ENCODE measurements at regions not wholly inside any gene's neighbourhood (a gene's known extent, or its start where the extent isn't known, plus 50 kb on each side); places are given as distances from the start of the nearest gene placed in this dataset.
A peak's percentile ranks its signal among the peaks of the same experiment; 100 is the strongest.
"Not testable (repeated sequence)": the region's sequence is repeated elsewhere in the genome, so short reads cannot be mapped to it uniquely, and the experiment has no call there.

DNA sequence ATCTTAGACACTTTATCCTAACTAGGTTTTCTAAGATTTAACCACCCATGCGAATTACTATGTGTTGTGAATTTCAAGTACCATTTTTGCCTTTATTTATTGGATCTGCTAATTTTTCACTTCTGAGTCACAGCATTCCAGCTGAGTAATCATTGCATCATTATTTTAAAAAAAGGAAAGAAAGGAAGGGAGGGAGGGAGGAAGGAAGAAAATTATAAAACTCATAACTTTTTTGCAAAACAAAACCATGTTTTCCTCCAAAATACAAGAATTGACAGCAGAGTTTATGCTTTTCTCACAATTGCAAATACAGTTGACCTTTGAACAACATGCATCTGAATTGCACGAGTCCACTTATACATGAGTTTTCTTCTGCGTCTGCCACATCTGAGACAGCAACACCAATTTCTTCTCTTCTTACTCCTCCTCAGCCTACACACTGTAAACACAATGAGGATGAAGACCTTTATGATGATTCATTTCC, 651.4 kb upstream of the NECTIN3 start:
- peak; percentile 71 for DNase-seq (ENCODE audit: low read depth)
- TF ChIP-seq, protein P1, sequence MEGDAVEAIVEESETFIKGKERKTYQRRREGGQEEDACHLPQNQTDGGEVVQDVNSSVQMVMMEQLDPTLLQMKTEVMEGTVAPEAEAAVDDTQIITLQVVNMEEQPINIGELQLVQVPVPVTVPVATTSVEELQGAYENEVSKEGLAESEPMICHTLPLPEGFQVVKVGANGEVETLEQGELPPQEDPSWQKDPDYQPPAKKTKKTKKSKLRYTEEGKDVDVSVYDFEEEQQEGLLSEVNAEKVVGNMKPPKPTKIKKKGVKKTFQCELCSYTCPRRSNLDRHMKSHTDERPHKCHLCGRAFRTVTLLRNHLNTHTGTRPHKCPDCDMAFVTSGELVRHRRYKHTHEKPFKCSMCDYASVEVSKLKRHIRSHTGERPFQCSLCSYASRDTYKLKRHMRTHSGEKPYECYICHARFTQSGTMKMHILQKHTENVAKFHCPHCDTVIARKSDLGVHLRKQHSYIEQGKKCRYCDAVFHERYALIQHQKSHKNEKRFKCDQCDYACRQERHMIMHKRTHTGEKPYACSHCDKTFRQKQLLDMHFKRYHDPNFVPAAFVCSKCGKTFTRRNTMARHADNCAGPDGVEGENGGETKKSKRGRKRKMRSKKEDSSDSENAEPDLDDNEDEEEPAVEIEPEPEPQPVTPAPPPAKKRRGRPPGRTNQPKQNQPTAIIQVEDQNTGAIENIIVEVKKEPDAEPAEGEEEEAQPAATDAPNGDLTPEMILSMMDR (IDR thresholded peaks at IDR 0.05; ENCODE audit: low read depth, low read length, missing control alignments), result no peak
- H3K4me3 ChIP-seq (ENCODE audit: low read depth, low read length), result no peak overlapping the region
- in situ Hi-C loops (cut with HindIII; ENCODE audit: low sequenced_read_pairs), result no loop called here

DNA sequence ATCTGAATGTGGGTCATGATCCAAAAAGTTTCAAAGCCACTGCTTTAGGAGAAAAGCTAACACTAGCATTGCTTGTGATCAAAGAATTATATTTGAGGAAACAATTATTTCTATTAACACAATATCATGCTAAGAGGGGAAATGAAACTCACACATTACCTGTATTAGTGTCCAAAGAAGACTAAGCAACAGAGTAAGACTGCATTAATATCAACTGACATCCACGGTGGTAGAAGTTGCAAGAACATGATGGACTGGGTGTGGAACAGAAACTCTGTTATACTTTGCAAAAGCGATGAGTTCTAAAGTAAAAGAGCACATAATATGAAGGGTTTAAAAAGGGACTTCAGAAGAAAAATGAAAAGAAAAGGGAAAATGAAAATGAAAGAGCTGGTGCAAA, 648.3 kb upstream of the NECTIN3 start:
- TF ChIP-seq, protein P1 (IDR thresholded peaks at IDR 0.05; ENCODE audit: low read depth, low read length, missing control alignments), result no peak
- no peak for DNase-seq (ENCODE audit: low read depth)
- in situ Hi-C loops (cut with HindIII; ENCODE audit: low sequenced_read_pairs), result no loop called here
- no peak overlapping the region for H3K4me3 ChIP-seq (ENCODE audit: low read depth, low read length)

DNA sequence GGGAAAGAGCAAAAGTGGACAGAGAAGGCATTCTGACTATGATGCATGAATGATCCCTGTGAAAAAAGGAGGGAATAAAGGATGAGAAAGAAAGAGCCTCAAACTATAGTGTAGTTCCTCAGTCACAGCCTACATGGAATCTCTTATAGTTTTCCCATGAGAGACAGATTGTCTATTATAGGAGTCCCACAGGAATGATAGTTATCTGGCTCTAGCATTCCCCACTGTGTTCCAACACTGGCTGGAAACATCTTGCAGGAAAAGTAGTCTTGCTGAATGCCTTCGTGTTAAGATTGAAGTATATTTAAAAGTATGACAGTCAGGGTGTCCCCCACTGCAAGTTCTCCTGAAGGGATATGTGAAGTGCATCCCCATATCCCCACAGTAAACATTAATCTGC, 641.5 kb upstream of the NECTIN3 start:
- in situ Hi-C loops (cut with HindIII; ENCODE audit: low sequenced_read_pairs), result no loop called here
- no peak overlapping the region for H3K4me3 ChIP-seq (ENCODE audit: low read depth, low read length)
- DNase-seq (ENCODE audit: low read depth), result no peak
- TF ChIP-seq, protein P1 (IDR thresholded peaks at IDR 0.05; ENCODE audit: low read depth, low read length, missing control alignments), result no peak

DNA sequence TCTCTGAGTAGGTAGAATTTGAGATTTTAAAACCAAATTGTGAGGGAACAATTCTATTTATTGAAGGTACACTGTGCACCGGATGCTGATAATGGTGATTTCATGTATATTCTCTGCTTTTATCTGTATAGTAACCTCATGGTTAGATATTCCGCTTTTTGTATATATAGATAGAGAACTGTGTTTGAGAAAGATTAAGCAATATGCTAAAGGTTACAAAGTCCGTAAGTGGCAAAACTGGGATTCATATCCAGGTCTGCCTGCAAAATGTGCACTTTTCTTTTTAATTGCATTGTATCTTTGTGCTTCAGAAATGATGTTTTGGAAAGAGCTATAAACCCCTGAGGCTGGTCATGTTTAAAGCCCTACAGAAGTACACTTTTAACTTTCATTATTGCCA, 635.4 kb upstream of the NECTIN3 start:
- DNase-seq (ENCODE audit: low read depth), result no peak
- in situ Hi-C loops (cut with HindIII; ENCODE audit: low sequenced_read_pairs), result no loop called here
- H3K4me3 ChIP-seq (ENCODE audit: low read depth, low read length), result no peak overlapping the region
- TF ChIP-seq, protein P1 (IDR thresholded peaks at IDR 0.05; ENCODE audit: low read depth, low read length, missing control alignments), result no peak

DNA sequence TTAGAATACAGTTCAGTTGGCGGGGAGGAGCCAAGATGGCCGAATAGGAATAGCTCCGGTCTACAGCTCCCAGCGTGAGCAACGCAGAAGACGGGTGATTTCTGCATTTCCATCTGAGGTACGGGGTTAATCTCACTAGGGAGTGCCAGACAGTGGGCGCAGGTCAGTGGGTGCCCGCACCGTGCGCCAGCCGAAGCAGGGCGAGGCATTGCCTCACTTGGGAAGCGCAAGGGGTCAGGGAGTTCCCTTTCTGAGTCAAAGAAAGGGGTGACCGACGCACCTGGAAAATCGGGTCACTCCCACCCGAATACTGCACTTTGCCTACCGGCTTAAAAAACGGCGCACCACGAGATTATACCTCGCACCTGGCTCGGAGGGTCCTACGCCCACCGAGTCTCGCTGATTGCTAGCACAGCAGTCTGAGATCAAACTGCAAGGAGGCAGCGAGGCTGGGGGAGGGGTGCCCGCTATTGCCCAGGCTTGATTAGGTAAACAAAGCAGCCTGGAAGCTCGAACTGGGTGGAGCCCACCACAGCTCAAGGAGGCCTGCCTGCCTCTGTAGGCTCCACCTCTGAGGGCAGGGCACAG, 631.5 kb upstream of the NECTIN3 start:
- H3K4me3 ChIP-seq (ENCODE audit: low read depth, low read length); in situ Hi-C loops (cut with HindIII; ENCODE audit: low sequenced_read_pairs); DNase-seq (ENCODE audit: low read depth): not testable (repeated sequence)

DNA sequence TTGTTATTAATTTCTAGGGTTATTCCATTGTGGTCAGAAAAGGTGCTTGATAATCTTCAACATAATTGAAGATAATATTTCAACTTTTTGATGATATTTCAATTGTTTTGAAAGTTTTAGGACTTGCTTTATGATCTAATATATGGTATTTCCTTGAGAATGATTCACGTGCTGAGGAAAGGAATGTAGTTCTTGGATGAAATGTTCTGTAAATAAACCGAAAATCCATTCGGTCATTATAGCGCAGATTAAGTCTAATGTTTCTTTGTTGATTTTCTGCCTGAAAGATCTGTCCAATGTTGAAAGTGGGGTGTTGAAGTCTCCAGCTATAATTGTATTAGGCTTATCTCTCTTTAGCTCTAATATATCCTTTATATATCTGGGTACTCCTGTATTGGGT, 617.5 kb upstream of the NECTIN3 start:
- no peak for DNase-seq (ENCODE audit: low read depth)
- no peak overlapping the region for H3K4me3 ChIP-seq (ENCODE audit: low read depth, low read length)
- in situ Hi-C loops (cut with HindIII; ENCODE audit: low sequenced_read_pairs), result no loop called here
- TF ChIP-seq, protein P1 (IDR thresholded peaks at IDR 0.05; ENCODE audit: low read depth, low read length, missing control alignments), result no peak

DNA sequence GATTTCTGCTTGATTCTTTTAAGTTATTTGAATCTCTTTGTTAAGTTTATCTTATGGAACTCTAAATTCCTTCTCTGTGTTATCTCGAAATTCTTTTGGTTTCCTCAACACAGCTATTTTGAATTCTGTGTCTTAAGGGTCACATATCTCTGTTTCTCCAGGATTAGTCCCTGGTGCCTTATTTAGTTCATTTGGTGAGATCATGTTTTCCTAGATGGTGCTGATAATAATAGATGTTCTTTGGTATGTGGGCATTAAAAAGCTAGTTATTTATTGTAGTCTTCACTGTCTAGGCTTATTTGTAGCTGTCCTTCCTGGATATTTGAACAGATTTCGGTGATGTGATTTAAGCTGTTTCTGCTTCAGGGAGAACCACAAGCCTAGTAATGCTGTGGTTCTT, 615.6 kb upstream of the NECTIN3 start:
- H3K4me3 ChIP-seq (ENCODE audit: low read depth, low read length), result no peak overlapping the region
- TF ChIP-seq, protein P1 (IDR thresholded peaks at IDR 0.05; ENCODE audit: low read depth, low read length, missing control alignments), result no peak
- no peak for DNase-seq (ENCODE audit: low read depth)
- in situ Hi-C loops (cut with HindIII; ENCODE audit: low sequenced_read_pairs), result no loop called here

All from astrocyte of the cerebellum (primary cell).